NCI-H774 (cell line): ENCODE measurements at regions not wholly inside any gene's neighbourhood (a gene's known extent, or its start where the extent isn't known, plus 50 kb on each side); places are given as distances from the start of the nearest gene placed in this dataset.

Experiments used
- DNase-seq: peaks from one replicate; lab custom pipeline; 2025; lab: John Stamatoyannopoulos, UW

GRCh38 chr16:86806181-86806837 lies 228.0 kb downstream of the FOXL1 start:
- no peak for DNase-seq

- DNase-seq = no peak
These were observed 228.5 kb downstream of the FOXL1 start for GRCh38 chr16:86806838-86807351.

- DNase-seq = no peak
These were observed 230.6 kb downstream of the FOXL1 start for GRCh38 chr16:86808863-86809444.

- DNase-seq = no peak
These were observed 231.2 kb downstream of the FOXL1 start for GRCh38 chr16:86809458-86809955.

GRCh38 chr16:86810062-86810461 lies 231.7 kb downstream of the FOXL1 start:
- DNase-seq = no peak

- DNase-seq = no peak
These were observed 234.1 kb downstream of the FOXL1 start for GRCh38 chr16:86812363-86812970.

GRCh38 chr16:86814256-86814655 lies 235.9 kb downstream of the FOXL1 start:
- DNase-seq = no peak

GRCh38 chr16:86816930-86817625 lies 238.7 kb downstream of the FOXL1 start:
- DNase-seq = no peak

- DNase-seq = no peak
These were observed 240.6 kb downstream of the FOXL1 start for GRCh38 chr16:86818671-86819532.

GRCh38 chr16:86819533-86819892 lies 241.2 kb downstream of the FOXL1 start:
- DNase-seq = no peak

GRCh38 chr16:86821895-86822294 lies 243.5 kb downstream of the FOXL1 start:
- DNase-seq = no peak

GRCh38 chr16:86823125-86823524 lies 244.8 kb downstream of the FOXL1 start:
- DNase-seq = no peak

- no peak for DNase-seq
These were observed 245.7 kb downstream of the FOXL1 start for GRCh38 chr16:86823888-86824671.

GRCh38 chr16:86824751-86825296 lies 246.5 kb downstream of the FOXL1 start:
- no peak for DNase-seq

GRCh38 chr16:86825631-86826030 lies 247.3 kb downstream of the FOXL1 start:
- no peak for DNase-seq

GRCh38 chr16:86826941-86827340 lies 248.6 kb downstream of the FOXL1 start:
- DNase-seq = no peak

- no peak for DNase-seq
These were observed 249.2 kb downstream of the FOXL1 start for GRCh38 chr16:86827521-86827920.

GRCh38 chr16:86828202-86828601 lies 249.9 kb downstream of the FOXL1 start:
- DNase-seq = no peak

GRCh38 chr16:86828653-86829052 lies 250.3 kb downstream of the FOXL1 start:
- no peak for DNase-seq

GRCh38 chr16:86831366-86831765 lies 253.0 kb downstream of the FOXL1 start:
- no peak for DNase-seq

- DNase-seq = no peak
These were observed 254.8 kb downstream of the FOXL1 start for GRCh38 chr16:86833136-86833535.
